IPS-20b (cell line): ENCODE measurements at regions not wholly inside any gene's neighbourhood (a gene's known extent, or its start where the extent isn't known, plus 50 kb on each side); places are given as distances from the start of the nearest gene placed in this dataset.

Experiments
- H3K27ac ChIP-seq: one replicate; pipeline ENCODE4 v1.5.1; 2013; ENCODE audit warnings: low read length
- H3K27me3 ChIP-seq: 2 replicates; pipeline ENCODE4 v1.6.1; 2013; ENCODE audit warnings: mild to moderate bottlenecking, low read length, inconsistent platforms; ENCODE audit not compliant: insufficient read depth
- H3K36me3 ChIP-seq: 2 replicates; pipeline ENCODE4 v1.6.1; 2013; ENCODE audit warnings: low read depth, mild to moderate bottlenecking, inconsistent platforms, low read length, moderate library complexity; ENCODE audit not compliant: insufficient read depth
- H3K4me1 ChIP-seq: 2 replicates; pipeline ENCODE4 v1.6.1; 2013; ENCODE audit warnings: mild to moderate bottlenecking, control low read depth, inconsistent platforms, low read length, moderate library complexity; ENCODE audit not compliant: insufficient read depth
- H3K4me3 ChIP-seq: 2 replicates; pipeline ENCODE4 v1.5.1; 2013; ENCODE audit warnings: mild to moderate bottlenecking, low read length, inconsistent platforms
- H3K9ac ChIP-seq: 2 replicates; pipeline ENCODE4 v1.6.1; 2013; ENCODE audit warnings: low read depth, mild to moderate bottlenecking, inconsistent platforms, low read length, moderate library complexity
- H3K9me3 ChIP-seq: 2 replicates; pipeline ENCODE4 v1.6.1; 2013; ENCODE audit warnings: mild to moderate bottlenecking, low read depth, low read length, inconsistent platforms; ENCODE audit not compliant: insufficient read depth

GRCh38 chr6:95660544-95660943 is 83.2 kb downstream of the MANEA start:
- Histone ChIP-seq H3K27me3 (no peaks in the 10 kb centered on the region), H3K9me3 (no peaks in the 10 kb centered on the region), H3K9ac (no peak overlapping the region), H3K4me1 (no peaks in the 10 kb centered on the region), H3K27ac (no peak overlapping the region), H3K36me3 (no peaks in the 10 kb centered on the region), H3K4me3 (no peak overlapping the region)

GRCh38 chr6:95670011-95670463 is 92.7 kb downstream of the MANEA start:
- Histone ChIP-seq H3K27me3 (no peaks in the 10 kb centered on the region), H3K9ac (no peak overlapping the region), H3K9me3 (peaks cover 8% of the 10 kb centered on the region), H3K4me1 (no peaks in the 10 kb centered on the region), H3K36me3 (no peaks in the 10 kb centered on the region), H3K4me3 (no peak overlapping the region), H3K27ac (no peak overlapping the region)

DNA sequence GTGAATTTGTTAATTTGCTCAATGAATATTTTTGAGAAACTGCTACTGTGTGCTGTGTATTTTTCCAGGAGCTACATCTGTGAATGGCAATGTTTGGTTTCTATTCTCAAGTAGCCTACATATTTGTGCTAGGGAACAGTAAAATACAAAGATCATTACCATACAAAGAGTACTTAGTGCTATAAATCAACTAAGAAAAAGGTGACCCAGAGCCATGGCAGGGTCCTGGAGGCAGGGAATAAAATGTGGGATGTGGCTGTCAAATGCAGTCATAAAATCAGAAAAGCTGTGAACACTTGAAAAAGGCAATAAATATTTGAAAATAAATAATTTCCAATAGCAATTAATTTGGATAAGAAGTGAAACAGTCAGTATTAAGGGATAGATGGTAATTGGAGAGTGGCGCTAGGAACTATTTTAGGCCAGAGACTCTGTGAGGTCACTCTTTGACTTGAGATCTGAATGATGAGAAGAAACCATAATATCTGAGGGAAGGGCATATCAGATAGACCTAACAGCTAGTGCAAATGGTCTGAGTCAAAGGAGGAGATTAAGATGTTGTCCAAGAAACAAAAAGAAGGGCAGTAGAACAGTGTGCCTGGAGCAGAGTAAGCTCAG is 98.8 kb downstream of the MANEA start:
- H3K4me1 ChIP-seq = no peaks in the 10 kb centered on the region
- no peak overlapping the region for H3K9ac ChIP-seq
- H3K9me3 ChIP-seq = no peaks in the 10 kb centered on the region
- H3K4me3 ChIP-seq = no peak overlapping the region
- H3K36me3 ChIP-seq = no peaks in the 10 kb centered on the region
- no peaks in the 10 kb centered on the region for H3K27me3 ChIP-seq
- H3K27ac ChIP-seq = no peak overlapping the region

DNA sequence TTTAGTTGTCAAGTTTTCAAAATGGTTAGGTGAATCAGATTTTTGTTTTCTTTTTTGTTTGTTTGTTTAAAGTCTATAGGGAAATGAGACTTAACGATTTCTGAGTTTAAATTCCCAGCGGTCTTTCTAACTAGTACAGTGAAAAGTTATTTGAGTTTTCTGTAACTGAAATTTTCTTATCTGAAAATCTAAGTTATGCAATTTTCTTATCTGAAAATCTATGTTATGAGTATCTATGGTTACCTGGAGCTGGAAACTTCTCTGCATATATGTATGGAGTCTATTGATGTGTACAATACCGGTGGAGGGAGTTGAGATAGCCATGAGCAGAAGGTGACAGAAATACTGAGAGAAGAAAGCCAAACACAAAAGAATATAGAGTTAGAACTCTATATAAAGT is 102.6 kb downstream of the MANEA start:
- H3K4me1 ChIP-seq = no peaks in the 10 kb centered on the region; the same call in 1 of the 2 replicates
- H3K27ac ChIP-seq = no peak overlapping the region
- no peak overlapping the region for H3K9ac ChIP-seq
- H3K27me3 ChIP-seq = no peaks in the 10 kb centered on the region
- no peaks in the 10 kb centered on the region for H3K36me3 ChIP-seq
- H3K4me3 ChIP-seq = no peak overlapping the region
- H3K9me3 ChIP-seq = no peaks in the 10 kb centered on the region

DNA sequence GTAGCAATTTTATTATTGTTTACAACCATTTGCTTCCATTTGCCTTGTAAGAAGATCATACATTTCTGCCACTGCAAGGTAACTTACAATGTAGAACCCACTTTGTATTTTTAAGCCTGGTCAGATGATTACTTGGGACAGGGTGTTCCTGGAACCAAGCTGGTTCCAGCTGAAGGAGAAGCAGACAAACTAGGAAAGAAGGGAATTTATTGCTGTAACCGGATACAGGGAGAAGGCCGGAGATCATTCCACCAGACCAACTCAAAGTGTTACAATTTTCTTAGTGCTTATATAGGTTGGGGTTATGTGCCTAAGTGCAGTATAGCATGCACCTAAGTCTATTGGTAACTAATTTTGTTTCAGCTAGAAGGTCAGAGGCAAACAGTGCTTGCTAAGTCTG is 104.4 kb downstream of the MANEA start:
- Histone ChIP-seq H3K4me3 (no peak overlapping the region), H3K4me1 (peaks cover 6% of the 10 kb centered on the region; the same call in 1 of the 2 replicates)

DNA sequence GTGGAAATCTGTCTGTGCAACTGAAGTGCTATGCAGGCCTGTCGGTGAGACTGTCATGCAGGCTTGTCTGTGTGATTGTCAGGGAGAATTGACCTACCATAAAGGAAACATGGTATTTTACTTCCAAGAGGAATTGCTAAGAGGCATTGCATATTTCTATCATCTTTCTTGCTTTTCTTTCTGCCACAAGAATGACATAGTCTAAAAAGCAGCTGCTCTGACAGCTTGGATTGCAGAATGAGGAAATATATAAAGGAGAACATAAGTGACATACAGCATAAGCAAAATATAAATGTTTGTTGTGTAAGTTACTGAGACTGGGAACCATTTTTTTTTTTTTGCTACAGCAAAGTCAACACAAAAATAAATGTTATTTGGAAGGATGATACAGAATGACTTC is 105.1 kb downstream of the MANEA start:
- no peak overlapping the region for H3K4me3 ChIP-seq
- H3K36me3 ChIP-seq = no peaks in the 10 kb centered on the region
- H3K27me3 ChIP-seq = no peaks in the 10 kb centered on the region
- H3K27ac ChIP-seq = no peak overlapping the region
- no peaks in the 10 kb centered on the region for H3K9me3 ChIP-seq
- H3K4me1 ChIP-seq = peaks cover 6% of the 10 kb centered on the region; the same call in 1 of the 2 replicates
- H3K9ac ChIP-seq = no peak overlapping the region

More for the DNA sequence above, 104.4 kb downstream of the MANEA start:
- no peak overlapping the region for H3K9ac ChIP-seq
- H3K36me3 ChIP-seq = no peaks in the 10 kb centered on the region
- no peaks in the 10 kb centered on the region for H3K9me3 ChIP-seq
- H3K27ac ChIP-seq = no peak overlapping the region
- H3K27me3 ChIP-seq = no peaks in the 10 kb centered on the region

DNA sequence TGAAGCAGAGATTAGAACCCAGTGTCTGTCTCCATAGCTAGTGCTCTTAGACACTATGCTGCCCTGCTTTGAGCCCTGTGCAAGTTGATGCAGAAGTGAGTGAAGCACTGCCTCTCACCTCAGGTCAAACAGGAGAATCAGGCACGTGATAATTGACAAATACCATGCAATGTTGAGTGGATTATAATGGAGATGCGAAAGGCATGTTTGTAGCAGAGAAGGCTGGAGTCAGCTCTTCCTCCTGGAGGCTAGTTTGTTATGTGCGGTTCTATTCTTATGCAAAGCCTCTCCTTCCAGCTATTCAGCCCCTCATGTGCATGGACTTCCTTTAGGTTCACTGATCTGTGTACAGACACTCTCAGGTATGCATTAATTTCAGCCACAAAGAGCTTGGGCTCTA is 108.5 kb downstream of the MANEA start:
- no peak overlapping the region for H3K9ac ChIP-seq
- no peak overlapping the region for H3K27ac ChIP-seq
- no peaks in the 10 kb centered on the region for H3K36me3 ChIP-seq
- H3K9me3 ChIP-seq = no peaks in the 10 kb centered on the region
- peaks cover 6% of the 10 kb centered on the region; the same call in 1 of the 2 replicates for H3K4me1 ChIP-seq
- no peaks in the 10 kb centered on the region for H3K27me3 ChIP-seq
- 0 out of 2 replicates have a peak overlapping the region, but pooled peaks have one; percentile 35 for H3K4me3 ChIP-seq

GRCh38 chr6:95686272-95686671 is 108.9 kb downstream of the MANEA start:
- H3K9ac ChIP-seq = no peak overlapping the region
- no peaks in the 10 kb centered on the region for H3K9me3 ChIP-seq
- 0 out of 2 replicates have a peak overlapping the region, but pooled peaks have one; percentile 35 for H3K4me3 ChIP-seq
- H3K4me1 ChIP-seq = peaks cover 6% of the 10 kb centered on the region; the same call in 1 of the 2 replicates
- no peaks in the 10 kb centered on the region for H3K36me3 ChIP-seq
- no peaks in the 10 kb centered on the region for H3K27me3 ChIP-seq
- no peak overlapping the region for H3K27ac ChIP-seq

- no peaks in the 10 kb centered on the region for H3K27me3 ChIP-seq
- H3K4me1 ChIP-seq = peaks cover 6% of the 10 kb centered on the region; the same call in 1 of the 2 replicates
Observed at GRCh38 chr6:95686895-95687294, 109.6 kb downstream of the MANEA start.

GRCh38 chr6:95687839-95688238 is 110.5 kb downstream of the MANEA start:
- Histone ChIP-seq H3K36me3 (no peaks in the 10 kb centered on the region), H3K9ac (no peak overlapping the region), H3K4me1 (peaks cover 6% of the 10 kb centered on the region; the same call in 1 of the 2 replicates), H3K27me3 (no peaks in the 10 kb centered on the region), H3K9me3 (no peaks in the 10 kb centered on the region), H3K4me3 (no peak overlapping the region), H3K27ac (no peak overlapping the region)

More at GRCh38 chr6:95686895-95687294, 109.6 kb downstream of the MANEA start:
- Histone ChIP-seq H3K9me3 (no peaks in the 10 kb centered on the region), H3K9ac (no peak overlapping the region), H3K36me3 (no peaks in the 10 kb centered on the region), H3K4me3 (no peak overlapping the region), H3K27ac (no peak overlapping the region)

DNA sequence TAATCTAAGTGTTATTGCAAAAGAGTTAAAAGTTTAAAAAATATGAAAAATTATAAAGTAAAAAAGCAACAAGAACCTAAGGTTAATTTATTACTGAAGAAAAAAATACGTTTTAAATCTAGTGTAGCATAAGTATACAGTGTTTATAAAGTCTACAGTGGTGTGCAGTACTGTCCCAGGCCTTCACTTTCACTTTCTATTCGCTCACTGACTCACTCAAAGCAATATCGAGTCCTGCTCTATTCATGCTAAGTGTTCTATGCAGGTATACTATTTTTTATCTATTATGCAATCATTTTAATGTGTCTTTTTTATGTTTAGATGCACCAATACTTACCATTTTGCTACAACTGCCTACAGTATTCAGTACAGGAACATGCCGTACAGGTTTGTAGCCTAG is 113.0 kb downstream of the MANEA start:
- no peaks in the 10 kb centered on the region for H3K36me3 ChIP-seq
- no peak overlapping the region for H3K4me3 ChIP-seq
- no peaks in the 10 kb centered on the region for H3K27me3 ChIP-seq
- H3K9ac ChIP-seq = no peak overlapping the region
- peaks cover 5% of the 10 kb centered on the region; the same call in 1 of the 2 replicates for H3K4me1 ChIP-seq
- H3K27ac ChIP-seq = no peak overlapping the region
- H3K9me3 ChIP-seq = no peaks in the 10 kb centered on the region

DNA sequence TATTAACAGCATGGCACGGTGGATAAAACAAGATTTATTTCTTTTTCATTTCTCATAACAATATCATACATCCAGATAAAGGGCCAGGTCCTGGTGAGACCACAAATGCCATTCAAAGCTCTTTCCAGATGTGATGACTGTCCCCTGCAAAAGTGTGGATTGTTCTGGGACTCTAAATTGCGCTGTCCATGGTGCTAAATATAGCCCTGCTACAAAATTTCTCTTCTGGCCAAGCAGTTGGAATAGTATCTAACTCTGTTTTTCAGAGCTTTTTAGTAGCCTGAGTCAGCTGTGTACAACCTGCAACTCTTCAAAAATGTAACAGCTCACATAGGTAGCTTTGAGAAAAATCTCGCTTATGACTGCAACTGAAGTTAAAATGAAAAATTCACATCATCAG is 115.8 kb downstream of the MANEA start:
- Histone ChIP-seq H3K27me3 (no peaks in the 10 kb centered on the region), H3K36me3 (no peaks in the 10 kb centered on the region), H3K9ac (no peak overlapping the region), H3K4me3 (no peak overlapping the region), H3K27ac (no peak overlapping the region), H3K4me1 (no peaks in the 10 kb centered on the region), H3K9me3 (no peaks in the 10 kb centered on the region)
